ENCODE measurements at regions not wholly inside any gene's neighbourhood (a gene's known extent, or its start where the extent isn't known, plus 50 kb on each side); places are given as distances from the start of the nearest gene placed in this dataset.
A peak's percentile ranks its signal among the peaks of the same experiment; 100 is the strongest.

- Histone ChIP-seq H2AK5ac (ENCODE audit: low read length) (no peak overlapping the region), H3K27me3 (ENCODE audit: insufficient read depth, low read length) (no peaks in the 10 kb centered on the region), H2BK5ac (ENCODE audit: low read depth, low read length, poor library complexity) (no peak overlapping the region), H3K4me3 (ENCODE audit: low read depth, low read length) (no peak overlapping the region), H3K79me2 (ENCODE audit: control insufficient read depth, insufficient read depth, low read length, poor library complexity) (no peaks in the 10 kb centered on the region), H3K79me1 (ENCODE audit: low read length) (no peaks in the 10 kb centered on the region), H4K8ac (ENCODE audit: low read depth, low read length) (no peak overlapping the region), H2BK12ac (ENCODE audit: low read length) (no peak overlapping the region), H3K27ac (ENCODE audit: low read depth, low read length) (no peak overlapping the region), H3K14ac (ENCODE audit: low read length) (no peak overlapping the region), H3K9ac (ENCODE audit: low read length) (no peak overlapping the region), H3K23ac (ENCODE audit: low read length) (no peak overlapping the region), H4K12ac (ENCODE audit: low read depth, low read length) (no peak overlapping the region), H3K18ac (ENCODE audit: low read length) (no peak overlapping the region), H3K9me3 (ENCODE audit: insufficient read depth, low read depth, low read length) (peaks cover 5% of the 10 kb centered on the region), H4K91ac (ENCODE audit: low read depth, low read length) (no peak overlapping the region), H3K4ac (ENCODE audit: low read depth, low read length) (no peak overlapping the region), H2AFZ (ENCODE audit: insufficient read depth, low read length, poor library complexity) (no peak overlapping the region), H2BK120ac (ENCODE audit: insufficient read depth, low read length, poor library complexity) (no peak overlapping the region), H3K36me3 (ENCODE audit: control insufficient read depth in 1 of 2, insufficient read depth in 2 of 2, low read length in 2 of 2) (no peaks in the 10 kb centered on the region), H3K4me1 (ENCODE audit: control insufficient read depth in 1 of 2, insufficient read depth in 2 of 2, low read length in 2 of 2) (peaks cover 3 to 5% of the 10 kb centered on the region in 2 experiments), H3K4me2 (ENCODE audit: low read length) (no peak overlapping the region)
- DNase-seq = peak; percentile 31 to 63
- no CpG with 5 or more reads among the region's 5 CpGs for WGBS (ENCODE audit: extremely low coverage, insufficient coverage, insufficient read length)
Observed at GRCh38 chr10:29804025-29804852, 169.5 kb upstream of the SVIL start.

GRCh38 chr10:29802171-29802570, 167.4 kb upstream of the SVIL start:
- H4K12ac ChIP-seq (ENCODE audit: low read depth, low read length) = no peak overlapping the region
- peaks cover 5% of the 10 kb centered on the region for H3K9me3 ChIP-seq (ENCODE audit: insufficient read depth, low read depth, low read length)
- no peak overlapping the region for H3K4me2 ChIP-seq (ENCODE audit: low read length)
- no peak overlapping the region for H3K4me3 ChIP-seq (ENCODE audit: low read depth, low read length)
- H3K36me3 ChIP-seq (ENCODE audit: control insufficient read depth in 1 of 2, insufficient read depth in 2 of 2, low read length in 2 of 2) = no peaks in the 10 kb centered on the region
- H3K4ac ChIP-seq (ENCODE audit: low read depth, low read length) = no peak overlapping the region
- H4K91ac ChIP-seq (ENCODE audit: low read depth, low read length) = no peak overlapping the region
- no peaks in the 10 kb centered on the region for H3K79me1 ChIP-seq (ENCODE audit: low read length)
- no peak overlapping the region for H2AK5ac ChIP-seq (ENCODE audit: low read length)
- no peak overlapping the region for H2AFZ ChIP-seq (ENCODE audit: insufficient read depth, low read length, poor library complexity)
- no peak overlapping the region for H3K23ac ChIP-seq (ENCODE audit: low read length)
- H3K27ac ChIP-seq (ENCODE audit: low read depth, low read length) = no peak overlapping the region
- H4K8ac ChIP-seq (ENCODE audit: low read depth, low read length) = no peak overlapping the region
- no peak overlapping the region for H3K18ac ChIP-seq (ENCODE audit: low read length)
- H3K27me3 ChIP-seq (ENCODE audit: insufficient read depth, low read length) = no peaks in the 10 kb centered on the region
- no peak overlapping the region for H2BK5ac ChIP-seq (ENCODE audit: low read depth, low read length, poor library complexity)
- no CpG with 5 or more reads among the region's 3 CpGs for WGBS (ENCODE audit: extremely low coverage, insufficient coverage, insufficient read length)
- no peak overlapping the region for H3K9ac ChIP-seq (ENCODE audit: low read length)
- H2BK120ac ChIP-seq (ENCODE audit: insufficient read depth, low read length, poor library complexity) = no peak overlapping the region
- H3K79me2 ChIP-seq (ENCODE audit: control insufficient read depth, insufficient read depth, low read length, poor library complexity) = no peaks in the 10 kb centered on the region
- no peak overlapping the region for H3K14ac ChIP-seq (ENCODE audit: low read length)
- no peak overlapping the region for H2BK12ac ChIP-seq (ENCODE audit: low read length)
- no peak for DNase-seq
- H3K4me1 ChIP-seq (ENCODE audit: control insufficient read depth in 1 of 2, insufficient read depth in 2 of 2, low read length in 2 of 2) = peaks cover under 1 to 1% of the 10 kb centered on the region in 2 experiments

GRCh38 chr10:29798921-29799690, 164.3 kb upstream of the SVIL start:
- Histone ChIP-seq H3K4me3 (ENCODE audit: low read depth, low read length) (no peak overlapping the region), H3K4ac (ENCODE audit: low read depth, low read length) (no peak overlapping the region), H2BK120ac (ENCODE audit: insufficient read depth, low read length, poor library complexity) (no peak overlapping the region), H2BK12ac (ENCODE audit: low read length) (no peak overlapping the region), H3K36me3 (ENCODE audit: control insufficient read depth in 1 of 2, insufficient read depth in 2 of 2, low read length in 2 of 2) (no peaks in the 10 kb centered on the region), H3K18ac (ENCODE audit: low read length) (no peak overlapping the region), H3K9ac (ENCODE audit: low read length) (no peak overlapping the region), H3K27me3 (ENCODE audit: insufficient read depth, low read length) (no peaks in the 10 kb centered on the region), H2AK5ac (ENCODE audit: low read length) (no peak overlapping the region), H3K27ac (ENCODE audit: low read depth, low read length) (no peak overlapping the region), H3K79me2 (ENCODE audit: control insufficient read depth, insufficient read depth, low read length, poor library complexity) (peaks cover 1% of the 10 kb centered on the region), H4K12ac (ENCODE audit: low read depth, low read length) (no peak overlapping the region), H3K79me1 (ENCODE audit: low read length) (no peaks in the 10 kb centered on the region), H3K4me1 (ENCODE audit: control insufficient read depth in 1 of 2, insufficient read depth in 2 of 2, low read length in 2 of 2) (no peaks in the 10 kb centered on the region), H3K4me2 (ENCODE audit: low read length) (no peak overlapping the region), H2BK5ac (ENCODE audit: low read depth, low read length, poor library complexity) (no peak overlapping the region), H4K8ac (ENCODE audit: low read depth, low read length) (no peak overlapping the region), H3K14ac (ENCODE audit: low read length) (no peak overlapping the region), H2AFZ (ENCODE audit: insufficient read depth, low read length, poor library complexity) (no peak overlapping the region), H4K91ac (ENCODE audit: low read depth, low read length) (no peak overlapping the region), H3K9me3 (ENCODE audit: insufficient read depth, low read depth, low read length) (no peaks in the 10 kb centered on the region), H3K23ac (ENCODE audit: low read length) (no peak overlapping the region)
- DNase-seq = no peak
- WGBS (ENCODE audit: extremely low coverage, insufficient coverage, insufficient read length) = no CpG with 5 or more reads among the region's 6 CpGs

- Histone ChIP-seq H3K27me3 (ENCODE audit: insufficient read depth, low read length) (no peaks in the 10 kb centered on the region), H3K79me2 (ENCODE audit: control insufficient read depth, insufficient read depth, low read length, poor library complexity) (peaks cover 1% of the 10 kb centered on the region), H3K18ac (ENCODE audit: low read length) (no peak overlapping the region), H3K14ac (ENCODE audit: low read length) (no peak overlapping the region), H3K9me3 (ENCODE audit: insufficient read depth, low read depth, low read length) (no peaks in the 10 kb centered on the region), H2BK5ac (ENCODE audit: low read depth, low read length, poor library complexity) (no peak overlapping the region), H3K4me1 (ENCODE audit: control insufficient read depth in 1 of 2, insufficient read depth in 2 of 2, low read length in 2 of 2) (no peaks in the 10 kb centered on the region), H3K79me1 (ENCODE audit: low read length) (no peaks in the 10 kb centered on the region), H2BK12ac (ENCODE audit: low read length) (no peak overlapping the region), H3K4ac (ENCODE audit: low read depth, low read length) (no peak overlapping the region), H3K36me3 (ENCODE audit: control insufficient read depth in 1 of 2, insufficient read depth in 2 of 2, low read length in 2 of 2) (no peaks in the 10 kb centered on the region), H3K9ac (ENCODE audit: low read length) (no peak overlapping the region), H4K91ac (ENCODE audit: low read depth, low read length) (no peak overlapping the region), H4K8ac (ENCODE audit: low read depth, low read length) (no peak overlapping the region), H3K27ac (ENCODE audit: low read depth, low read length) (no peak overlapping the region), H3K4me2 (ENCODE audit: low read length) (no peak overlapping the region), H3K4me3 (ENCODE audit: low read depth, low read length) (no peak overlapping the region), H2AK5ac (ENCODE audit: low read length) (no peak overlapping the region), H3K23ac (ENCODE audit: low read length) (no peak overlapping the region), H2AFZ (ENCODE audit: insufficient read depth, low read length, poor library complexity) (no peak overlapping the region), H4K12ac (ENCODE audit: low read depth, low read length) (no peak overlapping the region), H2BK120ac (ENCODE audit: insufficient read depth, low read length, poor library complexity) (no peak overlapping the region)
- no CpG with 5 or more reads among the region's 2 CpGs for WGBS (ENCODE audit: extremely low coverage, insufficient coverage, insufficient read length)
- no peak for DNase-seq
Observed at GRCh38 chr10:29797616-29798015, 162.8 kb upstream of the SVIL start.

Data from trophoblast cell (in vitro differentiated cells and primary cell).